ENCODE measurements at regions not wholly inside any gene's neighbourhood (a gene's known extent, or its start where the extent isn't known, plus 50 kb on each side); places are given as distances from the start of the nearest gene placed in this dataset.

GRCh38 chr16:82360024-82360783 is 190.2 kb upstream of the MPHOSPH6 start:
- in situ Hi-C loops (cut with MboI; ENCODE audit: low sequenced_read_pairs): no loop called here

GRCh38 chr16:82358606-82359221 is 188.7 kb upstream of the MPHOSPH6 start:
- in situ Hi-C loops (cut with MboI; ENCODE audit: low sequenced_read_pairs): no loop called here

GRCh38 chr16:82358161-82358560 is 188.1 kb upstream of the MPHOSPH6 start:
- in situ Hi-C loops (cut with MboI; ENCODE audit: low sequenced_read_pairs): no loop called here

- in situ Hi-C loops (cut with MboI; ENCODE audit: low sequenced_read_pairs): no loop called here
Measured at GRCh38 chr16:82357237-82357636, 187.2 kb upstream of the MPHOSPH6 start.

GRCh38 chr16:82350560-82350959 is 180.5 kb upstream of the MPHOSPH6 start:
- in situ Hi-C loops (cut with MboI; ENCODE audit: low sequenced_read_pairs): no loop called here

- in situ Hi-C loops (cut with MboI; ENCODE audit: low sequenced_read_pairs): no loop called here
Measured at GRCh38 chr16:82345318-82345717, 175.3 kb upstream of the MPHOSPH6 start.

- in situ Hi-C loops (cut with MboI; ENCODE audit: low sequenced_read_pairs): no loop called here
Measured at GRCh38 chr16:82344157-82344556, 174.1 kb upstream of the MPHOSPH6 start.

- in situ Hi-C loops (cut with MboI; ENCODE audit: low sequenced_read_pairs): no loop called here
Measured at GRCh38 chr16:82341146-82341669, 171.2 kb upstream of the MPHOSPH6 start.

GRCh38 chr16:82340531-82340930 is 170.5 kb upstream of the MPHOSPH6 start:
- in situ Hi-C loops (cut with MboI; ENCODE audit: low sequenced_read_pairs): no loop called here

GRCh38 chr16:82337355-82337754 is 167.3 kb upstream of the MPHOSPH6 start:
- in situ Hi-C loops (cut with MboI; ENCODE audit: low sequenced_read_pairs): no loop called here

GRCh38 chr16:82331974-82332750 is 162.1 kb upstream of the MPHOSPH6 start:
- in situ Hi-C loops (cut with MboI; ENCODE audit: low sequenced_read_pairs): no loop called here

GRCh38 chr16:82331397-82331796 is 161.4 kb upstream of the MPHOSPH6 start:
- in situ Hi-C loops (cut with MboI; ENCODE audit: low sequenced_read_pairs): no loop called here

- in situ Hi-C loops (cut with MboI; ENCODE audit: low sequenced_read_pairs): no loop called here
Measured at GRCh38 chr16:82329504-82330192, 159.6 kb upstream of the MPHOSPH6 start.

- in situ Hi-C loops (cut with MboI; ENCODE audit: low sequenced_read_pairs): no loop called here
Measured at GRCh38 chr16:82328881-82329469, 159.0 kb upstream of the MPHOSPH6 start.

- in situ Hi-C loops (cut with MboI; ENCODE audit: low sequenced_read_pairs): no loop called here
Measured at GRCh38 chr16:82323171-82323570, 153.1 kb upstream of the MPHOSPH6 start.

GRCh38 chr16:82322177-82322576 is 152.2 kb upstream of the MPHOSPH6 start:
- in situ Hi-C loops (cut with MboI; ENCODE audit: low sequenced_read_pairs): no loop called here

- in situ Hi-C loops (cut with MboI; ENCODE audit: low sequenced_read_pairs): no loop called here
Measured at GRCh38 chr16:82319038-82319437, 149.0 kb upstream of the MPHOSPH6 start.

GRCh38 chr16:82317411-82318167 is 147.6 kb upstream of the MPHOSPH6 start:
- in situ Hi-C loops (cut with MboI; ENCODE audit: low sequenced_read_pairs): no loop called here

- in situ Hi-C loops (cut with MboI; ENCODE audit: low sequenced_read_pairs): no loop called here
Measured at GRCh38 chr16:82313754-82314153, 143.7 kb upstream of the MPHOSPH6 start.

- in situ Hi-C loops (cut with MboI; ENCODE audit: low sequenced_read_pairs): no loop called here
Measured at GRCh38 chr16:82311528-82311927, 141.5 kb upstream of the MPHOSPH6 start.
